H1 (cell line): ENCODE measurements at regions not wholly inside any gene's neighbourhood (a gene's known extent, or its start where the extent isn't known, plus 50 kb on each side); places are given as distances from the start of the nearest gene placed in this dataset.

ENCODE experiments used
- CTCF ChIA-PET: fragments of 300-600 bp; sonication (Branson Sonifier 250); formaldehyde crosslinking; loops from one replicate; lab custom pipeline; 2021; ENCODE audit not compliant: partially characterized antibody; lab: Charles Lee
- POLR2A ChIA-PET: fragments of 300-600 bp; sonication (Branson Sonifier 250); formaldehyde crosslinking; loops from one replicate; lab custom pipeline; 2021; ENCODE audit warnings: inconsistent platforms; ENCODE audit not compliant: partially characterized antibody; lab: Charles Lee
- DNase-seq, 2 experiments: peaks; one replicate each; pipeline versions ENCODE4 v3.0.0 to v3.0.0-alpha.2; 2010 to 2022; ENCODE audit warnings: low spot score in 2 of 2, low read depth in 1 of 2, mixed read lengths in 1 of 2
- FAIRE-seq: peaks from 2 replicates; lab custom pipeline; 2011; peaks lifted over from hg19 to GRCh38; lab: Jason Lieb, UNC
- H2AFZ ChIP-seq: 2 replicates; pipeline ENCODE4 v1.8.1; 2012; ENCODE audit warnings: low read length, inconsistent platforms
- H2AK5ac ChIP-seq: 2 replicates; pipeline ENCODE4 v1.6.1; 2013; ENCODE audit warnings: low read depth, low read length
- H2BK120ac ChIP-seq: replicated peaks from 2 replicates; pipeline ENCODE3; 2013; ENCODE audit warnings: low read depth, low read length, inconsistent platforms
- H2BK12ac ChIP-seq: 2 replicates; pipeline ENCODE4 v1.6.1; 2013; ENCODE audit warnings: low read depth, low read length
- H2BK15ac ChIP-seq: 2 replicates; pipeline ENCODE4 v1.6.1; 2013; ENCODE audit warnings: low read length
- H2BK20ac ChIP-seq: 2 replicates; pipeline ENCODE4 v1.6.1; 2013; ENCODE audit warnings: low read length
- H2BK5ac ChIP-seq: 2 replicates; pipeline ENCODE4 v1.6.1; 2013; ENCODE audit warnings: low read depth, low read length
- H3K14ac ChIP-seq: 2 replicates; pipeline ENCODE4 v1.6.1; 2013; ENCODE audit warnings: inconsistent platforms; ENCODE audit not compliant: insufficient read length
- H3K18ac ChIP-seq: 2 replicates; pipeline ENCODE4 v1.6.1; 2013; ENCODE audit warnings: low read length; ENCODE audit errors: extremely low read depth
- H3K23ac ChIP-seq: 2 replicates; pipeline ENCODE4 v1.6.1; 2013; ENCODE audit warnings: inconsistent platforms; ENCODE audit not compliant: insufficient read length
- H3K23me2 ChIP-seq: 2 replicates; pipeline ENCODE4 v1.6.1; 2013; ENCODE audit warnings: low read depth, low read length
- H3K27ac ChIP-seq: 2 replicates; pipeline ENCODE4 v1.6.1; 2011; ENCODE audit warnings: low read depth, low read length, inconsistent platforms
- H3K27me3 ChIP-seq, 4 experiments: replicated peaks in 1 of 4; 1 replicate in 1 of 4; 2 replicates in 3 of 4; pipeline versions ENCODE4 v1.6.1 to v1.8.1; 2011 to 2013; ENCODE audit warnings: low read length in 3 of 4, mild to moderate bottlenecking in 3 of 4, inconsistent platforms in 2 of 4, mixed read lengths in 2 of 4, moderate library complexity in 1 of 4; ENCODE audit not compliant: control insufficient read depth in 3 of 4, insufficient read depth in 3 of 4; ENCODE audit errors: extremely low read depth in 1 of 4
- H3K36me3 ChIP-seq, 4 experiments: 2 replicates each; pipeline versions ENCODE4 v1.6.1 to v1.8.1; 2011 to 2013; ENCODE audit warnings: mild to moderate bottlenecking in 4 of 4, low read length in 3 of 4, moderate library complexity in 2 of 4, control low read depth in 1 of 4, inconsistent platforms in 1 of 4; ENCODE audit not compliant: insufficient read depth in 4 of 4, control insufficient read depth in 2 of 4
- H3K4ac ChIP-seq: replicated peaks from 2 replicates; pipeline ENCODE3; 2013; ENCODE audit warnings: low read length, low read depth, mixed read lengths, inconsistent platforms; ENCODE audit not compliant: insufficient read length
- H3K4me1 ChIP-seq, 4 experiments: replicated peaks in 1 of 4; 1 replicate in 1 of 4; 2 replicates in 3 of 4; pipeline versions ENCODE4 v1.6.1 to v1.8.1; 2011 to 2013; ENCODE audit warnings: low read length in 3 of 4, inconsistent platforms in 2 of 4, mixed read lengths in 1 of 4; ENCODE audit not compliant: insufficient read depth in 4 of 4, control insufficient read depth in 3 of 4
- H3K4me2 ChIP-seq, 2 experiments: 2 replicates each; pipeline versions ENCODE4 v1.6.1 to v1.8.1; 2011 to 2013; ENCODE audit warnings: low read depth in 2 of 2, low read length in 2 of 2, control low read depth in 1 of 2, inconsistent platforms in 1 of 2, mild to moderate bottlenecking in 1 of 2; ENCODE audit not compliant: insufficient read depth in 1 of 2
- H3K4me3 ChIP-seq, 4 experiments: fragments of 200-600, 300-600 bp in 1 of 4; sonication (generic), shearing (Covaris generic), sonication (Bioruptor Twin) in 1 of 4; 2 replicates each; pipeline versions ENCODE4 v1.5.1 to v1.8.1; 2011 to 2016; ENCODE audit warnings: low read length in 4 of 4, low read depth in 3 of 4, control low read depth in 2 of 4, inconsistent platforms in 2 of 4, mild to moderate bottlenecking in 2 of 4, mixed read lengths in 1 of 4, moderate library complexity in 1 of 4; ENCODE audit not compliant: insufficient read depth in 2 of 4; ENCODE audit errors: extremely low read depth in 1 of 4
- H3K56ac ChIP-seq: replicated peaks from 2 replicates; pipeline ENCODE3; 2013; ENCODE audit warnings: low read depth, mild to moderate bottlenecking, mixed read lengths, low read length, inconsistent platforms; ENCODE audit not compliant: insufficient read length
- H3K79me1 ChIP-seq: 2 replicates; pipeline ENCODE4 v1.6.1; 2013; ENCODE audit warnings: low read depth, low read length, control low read depth
- H3K79me2 ChIP-seq, 2 experiments: 2 replicates each; pipeline versions ENCODE4 v1.6.1 to v1.8.1; 2012 to 2013; ENCODE audit warnings: low read length in 2 of 2, mild to moderate bottlenecking in 2 of 2, inconsistent platforms in 1 of 2; ENCODE audit not compliant: insufficient read depth in 2 of 2, control insufficient read depth in 1 of 2
- H3K9ac ChIP-seq, 4 experiments: replicated peaks in 1 of 4; 1 replicate in 1 of 4; 2 replicates in 3 of 4; pipeline versions ENCODE4 v1.6.1 to v1.8.1; 2011 to 2013; ENCODE audit warnings: low read depth in 3 of 4, low read length in 3 of 4, control low read depth in 2 of 4, mild to moderate bottlenecking in 2 of 4, moderate library complexity in 2 of 4, inconsistent platforms in 1 of 4; ENCODE audit errors: extremely low read depth in 1 of 4
- H3K9me3 ChIP-seq, 2 experiments: 2 replicates each; pipeline versions ENCODE4 v1.6.1 to v1.8.1; 2012 to 2013; ENCODE audit warnings: mild to moderate bottlenecking in 2 of 2, moderate library complexity in 2 of 2, control low read depth in 1 of 2, inconsistent platforms in 1 of 2, low read depth in 1 of 2, low read length in 1 of 2, mixed read lengths in 1 of 2; ENCODE audit not compliant: insufficient read depth in 2 of 2
- H4K20me1 ChIP-seq, 2 experiments: replicated peaks in 1 of 2; 2 replicates each; pipeline versions ENCODE3 to v1.8.1; 2011 to 2013; ENCODE audit warnings: inconsistent platforms in 2 of 2, low read length in 2 of 2, mild to moderate bottlenecking in 1 of 2; ENCODE audit not compliant: insufficient read depth in 2 of 2, control insufficient read depth in 1 of 2
- H4K5ac ChIP-seq: 2 replicates; pipeline ENCODE4 v1.6.1; 2013; ENCODE audit warnings: low read length, low read depth, mixed read lengths, inconsistent platforms; ENCODE audit not compliant: insufficient read length
- H4K8ac ChIP-seq: 2 replicates; pipeline ENCODE4 v1.8.0; 2013; ENCODE audit warnings: mild to moderate bottlenecking, moderate library complexity, low read length, inconsistent platforms; ENCODE audit not compliant: insufficient read depth; ENCODE audit errors: extremely low read depth
- H4K91ac ChIP-seq: replicated peaks from 2 replicates; pipeline ENCODE3; 2013; ENCODE audit warnings: low read length, mixed read lengths, inconsistent platforms; ENCODE audit not compliant: insufficient read length
- USF2 ChIP-seq: IDR thresholded peaks from 2 replicates; pipeline ENCODE4 v1.6.1; 2011; ENCODE audit warnings: low read length, improper control_type of control experiment
- WGBS, 2 experiments: shearing (Covaris generic) in 1 of 2; methylation state at CpG; one replicate each; pipeline versions ENCODE4 v1.1.6 to v1.1.7; 2013 to 2015; ENCODE audit warnings: low lambda C conversion rate in 2 of 2, mixed read lengths in 2 of 2, inconsistent platforms in 1 of 2, low coverage in 1 of 2, missing lambda C conversion rate in 1 of 2; ENCODE audit not compliant: insufficient replicate concordance in 2 of 2, insufficient coverage in 1 of 2, insufficient read length in 1 of 2; ENCODE audit errors: extremely low coverage in 1 of 2, missing lambda C conversion rate in 1 of 2; 5-methylcytosine and 5-hydroxymethylcytosine counted together

- H4K5ac ChIP-seq = no peak overlapping the region
- no peak overlapping the region for H2BK20ac ChIP-seq
- H3K4ac ChIP-seq = no peak overlapping the region
- no peaks in the 10 kb centered on the region for H3K4me1 ChIP-seq
- no peak overlapping the region for H2BK15ac ChIP-seq
- no peaks in the 10 kb centered on the region for H4K20me1 ChIP-seq
- no peak overlapping the region for H2AFZ ChIP-seq
- no peak overlapping the region for H4K8ac ChIP-seq
- no peak overlapping the region for H4K91ac ChIP-seq
- POLR2A ChIA-PET = no interaction called here
- WGBS, 2 experiments = 88% methylated on average over 2 of the region's 2 CpGs; no CpG with 5 or more reads in 1 of the 2 experiments
- H3K27me3 ChIP-seq = no peaks in the 10 kb centered on the region
- H3K9ac ChIP-seq = no peak overlapping the region
- H3K36me3 ChIP-seq = no peaks in the 10 kb centered on the region
- no peak overlapping the region for H3K27ac ChIP-seq
- no peak overlapping the region for H2BK120ac ChIP-seq
- no peaks in the 10 kb centered on the region for H3K9me3 ChIP-seq
- H3K79me2 ChIP-seq = no peaks in the 10 kb centered on the region
- no peak for FAIRE-seq
- CTCF ChIA-PET = no interaction called here
- no peaks in the 10 kb centered on the region for H3K23me2 ChIP-seq
- H3K23ac ChIP-seq = no peak overlapping the region
- H3K14ac ChIP-seq = no peak overlapping the region
- H3K79me1 ChIP-seq = no peaks in the 10 kb centered on the region
- H2BK12ac ChIP-seq = no peak overlapping the region
- no peak overlapping the region for H3K56ac ChIP-seq
- TF ChIP-seq USF2 = no peak
- no peak overlapping the region for H3K4me3 ChIP-seq
- no peak overlapping the region for H3K18ac ChIP-seq
- no peak overlapping the region for H2BK5ac ChIP-seq
- H2AK5ac ChIP-seq = no peak overlapping the region
- H3K4me2 ChIP-seq = no peak overlapping the region
- no peak for DNase-seq
These were observed 78.3 kb upstream of the SLC16A7 start for GRCh38 chr12:59517522-59517921.
